ENCODE measurements at regions not wholly inside any gene's neighbourhood (a gene's known extent, or its start where the extent isn't known, plus 50 kb on each side); places are given as distances from the start of the nearest gene placed in this dataset.
"Not testable (repeated sequence)": the region's sequence is repeated elsewhere in the genome, so short reads cannot be mapped to it uniquely, and the experiment has no call there.

DNA sequence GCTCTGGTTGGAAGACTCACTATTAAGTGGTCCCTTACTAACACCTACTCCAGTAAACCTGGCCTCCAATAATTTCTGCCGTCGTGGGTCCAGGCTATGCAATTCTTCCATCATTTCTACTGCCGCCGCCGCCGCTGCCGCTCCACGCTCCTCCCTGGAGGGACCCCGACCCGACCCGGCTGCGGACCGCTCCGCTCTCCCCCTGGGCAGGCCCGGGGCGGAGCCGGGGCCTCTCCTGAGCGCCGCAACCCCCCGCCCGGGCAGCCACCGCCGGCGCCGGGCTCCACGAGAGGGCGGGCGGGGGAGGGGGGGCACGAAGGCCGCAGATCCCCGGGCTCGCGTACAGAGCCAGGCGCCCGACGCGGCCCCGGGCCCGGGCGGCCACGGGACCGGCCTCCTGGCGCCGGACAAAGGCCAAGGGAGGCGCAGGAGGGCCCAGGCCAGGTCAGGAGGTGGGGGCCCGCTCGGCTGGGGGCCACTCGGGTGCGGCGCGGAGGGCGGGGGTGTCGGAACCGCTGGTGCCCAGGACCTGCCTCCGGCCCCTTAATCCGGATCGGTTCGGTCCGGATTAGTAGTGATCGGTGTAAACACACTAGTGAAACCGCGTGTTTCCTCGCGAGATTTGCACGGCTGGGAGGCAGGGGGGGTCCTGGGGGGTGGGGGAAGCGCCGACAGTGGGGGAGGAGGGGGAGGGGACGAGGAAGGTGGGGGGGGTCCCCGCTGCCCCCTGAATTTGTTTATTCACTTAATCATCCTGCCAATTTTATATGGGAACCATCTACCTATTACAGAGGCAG lies 215.1 kb upstream of the CCL2 start:
- not testable (repeated sequence) for FAIRE-seq

DNA sequence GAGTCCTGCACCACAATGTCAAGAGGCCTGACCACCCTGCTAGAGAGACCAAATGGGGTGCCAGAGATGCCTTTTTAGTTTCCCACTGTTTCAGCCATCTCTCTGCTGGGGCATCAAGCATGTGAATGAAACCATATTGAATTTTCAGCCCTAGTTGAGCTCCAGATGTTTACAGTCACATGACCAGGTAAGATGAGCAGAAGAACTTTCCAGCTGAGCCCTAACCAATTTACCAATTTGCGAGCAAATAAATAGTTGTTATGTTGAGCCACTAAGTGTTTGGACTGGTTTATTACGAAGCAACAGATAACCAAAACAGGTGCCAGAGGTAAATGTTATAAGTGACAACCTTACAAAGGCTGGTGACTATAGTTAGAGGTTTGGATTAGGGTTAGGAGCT lies 209.1 kb upstream of the CCL2 start:
- no peak for FAIRE-seq

DNA sequence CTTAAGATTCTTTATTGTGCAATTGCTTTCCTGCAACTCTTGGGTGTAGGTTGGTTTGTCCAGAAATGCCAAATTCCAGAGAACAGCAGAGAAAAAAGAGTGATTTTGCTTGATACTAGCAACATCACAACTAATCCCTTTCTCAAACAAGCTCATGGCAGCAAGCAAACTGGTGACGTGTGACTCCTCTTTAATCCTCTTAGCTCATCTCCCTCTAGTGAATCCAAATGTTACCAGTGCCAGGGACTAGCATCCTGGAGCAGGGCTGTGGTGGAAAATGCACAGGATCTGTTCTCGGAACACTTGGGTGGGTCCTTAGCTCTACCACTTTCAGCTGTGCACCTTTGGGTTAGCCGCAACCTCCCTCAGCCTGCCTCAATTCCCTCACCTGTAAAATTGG lies 204.0 kb upstream of the CCL2 start:
- FAIRE-seq, result no peak

DNA sequence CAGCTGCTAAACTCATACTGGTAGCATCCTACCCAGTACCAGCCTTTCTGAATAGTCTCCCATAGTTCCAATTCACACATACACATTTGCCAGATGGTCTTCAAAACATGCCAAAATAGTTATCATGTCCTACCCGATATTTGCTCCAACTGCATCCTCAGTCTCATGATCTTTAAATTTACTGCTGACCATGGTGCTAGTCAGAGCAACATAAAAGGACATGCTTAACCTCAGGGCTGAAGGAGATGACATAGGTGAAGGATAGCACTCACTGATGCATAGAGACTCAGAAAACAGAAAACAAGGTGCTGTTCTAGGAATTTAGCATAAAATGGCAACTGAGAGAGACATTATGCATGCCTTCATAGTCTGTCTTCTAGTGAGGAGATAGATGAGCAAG lies 200.6 kb upstream of the CCL2 start:
- no peak for FAIRE-seq

DNA sequence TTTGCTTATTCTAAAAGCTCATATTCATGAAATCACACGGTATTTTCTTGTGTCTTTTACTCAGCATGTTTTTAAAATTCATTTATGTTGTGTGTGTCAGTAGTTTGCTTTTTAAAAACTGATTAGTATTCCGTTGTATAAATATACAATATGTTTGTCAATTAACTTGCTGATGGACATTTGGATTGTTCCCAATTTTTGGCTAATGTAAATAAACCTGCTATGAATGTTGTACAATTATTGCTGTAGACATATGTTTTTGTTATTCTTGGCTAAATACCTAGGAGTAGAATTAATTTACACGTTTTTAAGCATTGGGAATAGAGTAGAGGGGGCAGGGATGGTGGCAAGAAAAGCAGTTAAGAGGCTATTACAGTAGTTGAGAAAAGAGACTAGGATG lies 199.5 kb upstream of the CCL2 start:
- no peak for FAIRE-seq

DNA sequence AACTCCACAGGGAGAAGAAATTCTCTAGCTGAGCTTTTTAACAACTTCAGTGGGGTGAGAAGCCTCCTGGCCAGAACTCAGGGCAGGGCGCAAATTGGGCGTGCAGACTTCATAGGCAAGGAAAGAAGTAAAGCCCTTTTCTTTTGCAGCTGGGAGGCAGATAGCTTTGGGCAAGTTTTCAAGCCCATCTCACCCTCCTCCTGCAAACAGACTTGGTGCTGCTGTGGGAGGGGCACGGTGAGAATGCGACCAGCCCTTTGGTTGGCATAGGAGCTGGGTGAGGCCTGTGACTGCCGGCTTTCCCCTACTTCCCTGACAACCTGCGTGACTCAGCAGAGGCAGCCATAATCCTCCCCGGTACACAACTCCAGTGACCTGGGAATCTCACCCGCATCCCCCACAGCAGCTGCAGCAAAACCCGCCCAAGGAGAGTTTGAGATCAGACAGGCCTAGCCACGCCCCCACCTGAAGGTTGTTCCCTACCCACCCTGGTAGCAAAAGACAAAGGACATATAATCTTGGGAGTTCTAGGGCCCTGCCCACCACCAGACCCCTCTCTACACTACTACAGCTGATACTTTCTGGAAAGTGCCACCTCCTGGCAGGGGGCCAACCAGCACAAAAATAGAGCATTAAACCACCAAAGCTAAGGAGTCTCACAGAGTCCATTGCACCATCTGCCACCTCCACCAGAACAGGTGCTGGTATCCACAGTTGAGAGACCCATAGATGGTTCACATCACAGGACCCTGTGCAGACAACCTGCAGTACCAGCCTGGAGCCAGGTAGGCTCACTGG lies 195.5 kb upstream of the CCL2 start:
- FAIRE-seq, result no peak

DNA sequence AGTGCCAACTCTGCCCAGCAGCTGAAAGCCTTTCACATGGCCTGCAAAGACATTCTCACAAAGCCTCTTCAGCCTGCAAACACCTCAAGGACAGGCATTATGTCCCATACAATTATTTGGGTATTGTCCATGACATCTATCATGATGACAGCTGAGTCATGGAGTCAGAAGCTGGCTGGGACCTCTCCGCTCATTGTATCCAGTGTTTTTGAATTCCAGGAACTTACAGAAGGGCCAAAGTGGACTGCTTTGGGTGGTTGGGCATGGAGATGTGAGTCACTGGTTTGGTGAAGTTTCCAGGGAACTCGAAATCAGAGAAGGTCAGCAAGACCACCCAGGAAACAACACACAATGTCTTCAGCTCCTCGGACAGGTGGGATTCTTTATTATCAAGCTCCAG lies 188.6 kb upstream of the CCL2 start:
- FAIRE-seq, result no peak

DNA sequence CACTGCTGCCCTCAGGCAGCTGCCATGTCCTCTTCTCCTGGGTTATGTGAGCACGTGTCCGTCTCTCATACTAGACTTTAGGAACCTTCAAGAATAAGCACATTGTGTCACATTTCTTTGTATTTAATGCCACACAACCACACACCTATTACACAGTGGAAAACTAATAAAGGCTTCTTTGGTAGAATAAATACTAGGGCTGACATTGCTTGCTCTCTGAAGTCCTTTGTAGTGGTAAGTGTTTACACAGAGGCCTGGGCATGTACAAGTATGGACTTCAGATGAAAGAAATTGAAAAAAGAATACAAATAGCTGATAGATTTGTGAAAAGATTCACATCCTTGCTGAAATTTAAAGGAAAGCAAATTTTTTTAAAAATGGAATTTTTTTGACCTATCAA lies 188.1 kb upstream of the CCL2 start:
- no peak for FAIRE-seq

DNA sequence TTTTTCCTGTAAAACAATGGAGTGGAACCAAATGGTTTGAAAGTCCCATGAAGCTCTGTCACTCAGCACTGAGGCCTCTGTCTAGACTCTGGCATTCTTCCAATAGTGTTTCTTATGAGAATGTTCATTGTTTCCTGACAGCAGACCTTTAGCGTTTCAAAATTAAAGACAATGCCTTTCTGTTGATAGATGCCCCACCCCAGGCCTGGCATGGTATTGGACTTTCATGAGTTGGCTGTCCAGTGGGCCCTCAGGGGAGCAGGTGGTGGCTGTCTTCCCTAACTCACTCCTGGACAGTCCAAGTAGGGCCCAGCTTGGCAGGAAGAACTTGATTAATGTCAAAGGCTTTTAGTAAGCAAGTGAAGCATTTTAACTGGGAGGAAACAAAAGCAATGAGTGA lies 186.5 kb upstream of the CCL2 start:
- no peak for FAIRE-seq

DNA sequence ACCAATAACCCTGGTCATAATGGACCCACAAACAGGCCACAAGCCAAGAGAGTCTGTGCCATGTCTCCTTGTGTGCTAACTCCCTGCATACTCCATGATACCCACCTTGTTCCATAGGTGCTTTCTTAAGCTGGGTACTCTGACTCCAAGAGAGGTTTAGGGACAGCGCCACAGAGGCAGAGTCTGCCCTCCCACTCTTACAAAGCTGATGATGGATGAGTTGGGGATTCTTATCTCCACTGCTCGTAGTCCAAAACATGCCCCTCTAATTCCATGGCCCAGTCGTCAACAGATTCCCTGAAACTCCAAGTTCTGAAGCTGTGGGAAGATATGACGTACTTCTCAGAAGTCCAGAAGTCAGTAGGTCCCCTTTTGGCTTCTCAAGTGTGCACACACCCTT lies 184.4 kb upstream of the CCL2 start:
- FAIRE-seq, result no peak

DNA sequence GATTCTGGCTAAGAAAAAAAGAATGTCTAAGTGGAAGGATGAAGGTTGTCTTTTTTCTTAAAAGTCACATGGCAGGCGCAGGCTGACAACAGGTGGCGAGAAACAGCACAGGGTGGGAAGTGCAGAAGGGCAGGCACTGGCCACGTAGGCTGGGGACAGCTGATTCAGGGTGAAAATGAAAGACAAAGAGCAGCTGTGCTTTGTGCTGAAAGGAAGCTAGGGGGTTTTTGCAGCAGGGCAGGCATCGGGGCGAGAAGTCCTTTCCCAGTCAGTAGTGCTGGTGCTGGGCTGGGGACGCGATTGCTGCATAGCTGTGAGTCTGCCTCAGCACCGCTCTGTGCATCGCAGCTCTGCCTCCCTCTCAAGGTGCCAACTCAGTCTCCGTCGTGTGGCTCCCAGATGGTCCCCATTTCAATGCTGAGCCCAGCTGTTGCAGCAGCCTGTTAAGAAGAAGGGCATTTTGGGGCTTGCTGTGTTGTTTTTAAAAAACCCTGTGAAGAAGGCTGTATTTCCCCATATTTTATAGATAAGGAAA lies 183.1 kb upstream of the CCL2 start:
- FAIRE-seq, result no peak

DNA sequence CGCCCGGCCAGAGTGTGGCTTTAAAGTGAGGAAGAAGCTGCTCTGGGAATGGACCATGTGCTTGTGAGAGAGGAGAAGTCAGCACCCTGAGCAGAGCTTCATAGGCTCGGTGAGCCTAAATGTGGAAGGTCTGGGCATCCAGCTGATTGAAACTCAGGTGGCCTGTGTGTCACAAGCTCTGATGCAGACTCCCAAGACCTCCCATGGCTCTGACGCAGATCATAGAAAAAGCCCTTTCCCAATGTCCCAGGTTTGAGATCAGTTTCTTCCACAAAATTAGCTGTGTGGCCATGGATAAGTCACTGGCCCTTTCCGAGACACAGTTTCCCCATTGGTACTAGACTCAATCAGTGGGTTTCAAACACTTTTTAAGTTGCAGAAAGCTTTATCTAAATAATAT lies 180.0 kb upstream of the CCL2 start:
- no peak for FAIRE-seq

DNA sequence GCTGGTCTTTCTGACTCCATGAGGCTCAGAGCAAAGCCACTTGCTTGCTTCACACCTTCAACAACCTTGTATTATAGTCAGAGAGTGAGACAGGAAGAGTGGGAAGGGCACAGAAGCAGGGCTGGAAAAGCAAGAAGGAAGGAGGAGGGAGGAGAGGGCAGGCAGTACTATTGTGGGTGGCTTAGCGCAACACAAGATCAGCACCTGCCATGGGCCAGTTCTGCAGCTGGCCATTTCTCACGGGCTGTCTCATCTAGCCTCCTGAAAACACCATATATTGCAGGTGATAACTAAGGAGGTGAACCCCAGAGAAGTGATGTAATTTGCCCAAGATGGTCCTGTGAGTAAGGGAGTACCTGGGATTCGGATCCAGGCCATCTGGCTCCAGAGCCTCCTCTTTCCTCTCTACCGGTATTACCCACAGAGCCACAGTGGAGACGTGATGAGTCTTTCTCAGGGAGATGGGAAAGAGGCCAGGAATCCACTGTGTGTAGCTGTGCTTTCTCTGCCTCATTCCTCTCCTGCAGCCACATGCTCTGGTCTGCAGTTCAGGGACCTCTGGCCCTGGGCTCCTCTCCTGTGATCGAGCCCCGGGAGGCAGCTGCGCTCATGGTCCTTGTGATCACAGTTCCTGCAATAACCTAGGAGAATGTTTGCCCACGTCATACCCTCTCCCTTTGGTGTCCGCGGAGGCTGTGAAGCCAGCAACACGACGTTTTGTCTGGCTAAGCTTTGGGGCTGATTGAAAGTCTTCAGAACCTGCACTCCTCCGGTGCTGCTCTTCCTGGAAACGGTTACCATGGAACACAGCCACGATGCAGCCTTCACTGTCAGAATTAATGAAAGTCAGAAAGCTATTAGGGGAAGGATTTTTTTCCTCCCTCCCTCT lies 178.1 kb upstream of the CCL2 start:
- FAIRE-seq, result no peak

DNA sequence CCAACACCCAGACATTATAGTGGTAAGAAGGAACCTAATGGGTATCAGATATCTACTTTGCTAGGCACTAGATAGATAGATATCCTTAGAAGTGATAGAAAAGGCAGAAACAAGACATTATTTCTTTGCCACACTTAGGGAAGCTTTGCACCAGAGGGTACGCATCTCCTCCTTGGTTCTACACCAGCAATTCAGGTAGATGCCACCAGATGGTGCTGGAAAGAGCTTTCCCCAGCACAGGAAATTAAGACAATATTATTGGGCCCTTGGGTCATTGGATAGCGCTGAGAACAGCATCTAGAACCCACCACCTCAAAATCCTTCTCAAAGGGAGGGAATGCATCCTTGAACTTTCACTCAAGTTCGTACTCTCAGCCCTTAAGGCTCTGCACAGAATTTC lies 173.8 kb upstream of the CCL2 start:
- FAIRE-seq, result no peak

DNA sequence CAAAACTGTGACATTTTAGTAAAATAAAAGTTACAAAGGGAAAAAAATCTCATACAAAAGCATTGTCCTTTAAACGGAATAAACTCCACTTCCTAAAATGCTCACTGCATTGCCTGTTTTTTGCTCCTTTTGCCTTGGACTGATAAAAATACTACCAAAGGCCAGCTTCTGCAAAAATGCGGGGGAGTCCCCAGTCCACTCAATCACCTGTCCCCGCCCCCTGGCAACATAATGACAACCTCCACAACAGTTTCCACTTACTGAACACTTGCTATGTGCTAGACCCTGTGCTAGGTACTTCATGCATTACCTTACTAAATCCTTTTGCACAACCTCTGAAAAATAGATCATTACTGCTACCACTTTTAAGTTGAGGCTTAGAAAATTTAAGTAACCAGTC lies 172.7 kb upstream of the CCL2 start:
- no peak for FAIRE-seq

DNA sequence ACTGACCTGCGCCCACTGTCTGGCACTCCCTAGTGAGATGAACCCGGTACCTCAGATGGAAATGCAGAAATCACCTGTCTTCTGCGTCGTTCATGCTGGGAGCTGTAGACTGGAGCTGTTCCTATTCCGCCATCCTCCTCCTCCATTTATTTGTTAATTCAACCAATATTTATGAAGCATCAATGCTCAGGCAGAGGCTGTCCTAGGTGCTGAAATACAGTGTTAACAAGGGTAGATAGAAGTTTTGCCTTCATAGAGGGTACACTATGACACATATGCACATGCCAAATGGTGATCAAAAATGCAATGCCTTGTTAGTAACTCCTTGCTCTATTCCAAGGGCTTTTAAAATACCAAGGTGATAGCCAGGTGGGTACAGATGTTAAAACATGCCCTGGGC lies 166.0 kb upstream of the CCL2 start:
- FAIRE-seq, result not testable (repeated sequence)

DNA sequence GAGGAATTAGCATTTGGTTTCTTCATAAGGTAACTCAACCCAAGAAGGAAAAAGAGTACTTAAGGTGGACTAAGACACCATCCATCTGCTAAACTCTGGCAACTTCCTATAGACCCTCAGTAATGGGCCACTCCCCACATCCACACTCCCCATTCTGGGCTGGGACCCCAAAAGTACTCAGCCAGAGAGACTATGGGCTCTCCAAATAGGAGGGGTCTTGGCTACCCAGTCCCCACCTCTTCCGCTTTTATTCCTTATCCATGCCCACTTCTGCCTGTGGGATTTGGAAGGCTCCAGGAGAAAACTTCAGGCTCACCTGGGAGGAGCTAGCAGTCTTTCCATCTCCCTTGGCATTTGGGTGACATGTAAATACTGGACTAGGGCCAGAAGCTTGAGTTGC lies 164.5 kb upstream of the CCL2 start:
- no peak for FAIRE-seq

DNA sequence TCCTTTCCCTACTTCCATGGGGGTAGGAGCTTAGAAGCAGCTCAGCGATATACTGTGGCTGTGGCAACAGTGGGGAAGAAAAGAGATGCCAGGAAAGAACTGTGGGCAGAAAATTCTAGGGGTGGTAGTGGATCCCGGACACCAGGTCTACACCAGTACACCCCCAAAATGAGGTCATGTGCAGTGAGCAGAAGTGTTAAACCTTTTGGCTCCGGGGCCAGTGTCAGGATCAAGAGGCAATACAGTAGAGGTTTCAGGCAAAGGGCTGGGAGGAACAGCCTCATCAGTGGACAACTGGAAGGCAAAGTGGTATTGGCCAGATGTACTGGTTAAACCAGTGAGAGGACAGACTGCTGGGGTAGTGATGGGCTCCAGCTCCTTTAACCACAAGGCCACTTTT lies 163.1 kb upstream of the CCL2 start:
- no peak for FAIRE-seq

DNA sequence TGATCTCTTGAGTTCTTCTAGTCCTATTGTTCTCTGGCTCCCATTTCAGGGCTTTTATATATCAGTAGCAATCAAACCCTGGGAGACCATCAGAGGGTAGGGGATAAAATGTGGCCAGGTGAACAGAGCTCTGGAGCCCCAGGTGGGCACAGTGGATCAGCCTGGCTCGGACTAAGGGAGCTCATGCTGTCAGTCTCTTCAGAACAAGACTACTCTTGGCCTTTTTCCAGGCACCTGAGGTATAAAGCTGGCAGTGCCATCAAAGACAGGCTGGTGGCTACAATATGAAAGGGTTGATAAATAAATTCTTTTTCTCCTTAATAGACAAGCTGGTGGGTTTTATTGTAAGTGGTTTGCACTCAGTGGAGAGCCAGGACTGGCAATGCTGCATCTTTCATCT lies 160.0 kb upstream of the CCL2 start:
- FAIRE-seq, result no peak

DNA sequence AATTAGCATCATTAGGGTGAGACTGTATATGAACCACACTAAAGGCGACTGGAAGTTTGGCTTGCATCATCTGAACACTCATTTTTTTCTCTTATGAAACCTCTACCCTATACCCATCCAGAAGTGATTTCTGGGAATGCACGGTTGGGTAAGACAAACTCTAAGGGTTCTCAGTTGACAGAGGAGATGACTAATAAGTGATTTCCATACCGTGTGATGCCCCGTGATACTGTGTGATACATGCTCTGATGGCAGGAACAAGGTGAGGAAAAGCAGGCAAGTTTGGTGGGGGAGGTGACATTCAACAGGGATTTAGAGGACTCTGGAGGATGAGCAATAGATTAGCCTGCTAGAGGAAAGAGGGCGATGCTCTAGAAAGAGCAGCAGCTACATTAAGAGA lies 156.4 kb upstream of the CCL2 start:
- no peak for FAIRE-seq

DNA sequence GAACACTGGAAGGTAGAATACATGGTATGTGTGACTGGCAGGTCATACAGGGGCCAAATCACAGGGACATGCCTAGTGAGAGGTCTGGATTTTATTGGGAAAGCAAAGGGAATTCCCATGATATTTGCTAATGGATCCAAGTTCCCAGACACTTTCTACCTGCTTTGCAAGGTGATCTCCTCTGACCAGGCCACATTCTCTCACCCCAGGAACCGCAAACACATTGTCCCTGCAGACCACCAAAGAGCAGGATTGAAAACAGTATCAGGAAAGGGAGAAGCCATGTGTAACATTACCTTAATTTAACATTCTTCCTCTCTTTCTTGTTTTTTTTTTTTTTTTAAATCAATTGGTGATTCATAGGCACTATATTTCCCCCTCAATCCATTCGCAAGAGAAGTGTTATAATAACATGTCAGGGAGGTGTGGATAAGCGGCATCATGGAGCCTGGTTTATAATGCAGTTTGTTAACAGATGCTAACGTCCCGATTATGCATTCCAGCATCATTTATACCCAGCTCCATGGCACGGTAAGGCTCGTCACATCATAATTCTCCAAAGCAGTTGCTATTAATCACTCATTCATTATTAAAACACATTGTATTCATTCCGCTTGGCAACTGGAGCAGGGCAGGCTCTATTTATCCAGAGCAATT lies 155.1 kb upstream of the CCL2 start:
- FAIRE-seq, result no peak

DNA sequence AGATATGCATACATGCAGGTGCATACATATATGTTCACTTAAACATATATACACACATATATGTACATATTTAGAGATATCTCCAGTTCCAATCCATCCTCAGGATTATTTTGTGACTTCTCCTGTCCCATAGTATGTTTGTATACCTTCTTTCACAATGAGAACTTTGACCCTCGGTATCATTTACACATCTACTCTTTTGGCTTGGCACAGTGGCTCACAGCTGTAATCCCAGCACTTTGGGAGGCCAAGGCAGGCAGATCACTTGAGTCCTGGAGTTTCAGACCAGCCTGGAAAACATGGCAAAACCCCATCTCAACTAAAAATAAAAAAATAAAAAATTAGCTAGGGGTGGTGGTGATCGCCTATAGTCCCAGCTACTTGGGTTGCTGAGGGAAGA lies 148.1 kb upstream of the CCL2 start:
- FAIRE-seq, result no peak

DNA sequence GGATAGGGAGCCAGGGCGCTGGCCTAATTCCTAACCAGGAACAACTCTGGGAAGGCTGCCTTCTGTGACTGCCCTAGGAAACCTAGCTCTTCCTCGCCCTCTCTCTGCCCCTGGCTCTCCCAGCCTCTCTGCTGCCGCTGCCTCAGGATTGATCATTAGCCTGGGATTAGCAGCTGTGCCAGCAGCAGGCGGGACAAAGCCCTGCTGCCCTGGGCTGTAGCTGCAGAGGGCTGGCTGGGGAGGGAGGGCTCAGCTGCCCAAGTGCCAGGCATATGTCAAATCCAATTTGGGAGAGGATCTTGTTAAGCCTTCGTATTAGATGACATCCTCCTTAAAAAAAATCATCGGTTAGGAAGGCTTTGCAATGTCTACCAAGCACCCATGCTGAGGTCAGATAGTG lies 144.8 kb upstream of the CCL2 start:
- FAIRE-seq, result no peak

Data from G401.6 (cell line).